Heart left ventricle (tissue), 16 donors: ENCODE measurements at regions not wholly inside any gene's neighbourhood (a gene's known extent, or its start where the extent isn't known, plus 50 kb on each side); places are given as distances from the start of the nearest gene placed in this dataset.

Experiments
- ATAC-seq, 4 donors: fragments of 200-7000 bp; cut with Tn5 transposase; one replicate each; pipeline ENCODE4 v1.9.1; 2020 to 2022; ENCODE audit warnings: moderate library complexity in 4 of 4, mild to moderate bottlenecking in 3 of 4, moderate number of reproducible peaks in 1 of 4
- DNase-seq, 5 donors: peaks; one replicate each; pipeline ENCODE4 v3.0.0-alpha.2; 2020
- H3K27ac ChIP-seq, 12 donors: fragments of 200-600 bp; sonication (generic) in 4 of 12; one replicate each; pipeline versions ENCODE4 v1.5.0 to v1.8.0; 2016 to 2022; ENCODE audit warnings: mild to moderate bottlenecking in 2 of 12
- H3K27me3 ChIP-seq, 9 donors: fragments of 200-600 bp; sonication (generic) in 2 of 9; one replicate each; pipeline versions ENCODE4 v1.5.1 to v1.8.0; 2016 to 2022; ENCODE audit warnings: mild to moderate bottlenecking in 3 of 9
- H3K36me3 ChIP-seq, 9 donors: fragments of 200-600 bp; sonication (generic) in 2 of 9; one replicate each; pipeline versions ENCODE4 v1.5.0 to v1.8.0; 2018 to 2022; ENCODE audit warnings: mild to moderate bottlenecking in 2 of 9
- H3K4me1 ChIP-seq, 12 donors: fragments of 200-600 bp; sonication (generic) in 4 of 12; one replicate each; pipeline versions ENCODE4 v1.5.0 to v1.8.0; 2016 to 2022; ENCODE audit warnings: mild to moderate bottlenecking in 3 of 12
- H3K4me3 ChIP-seq, 12 donors: fragments of 200-600 bp; sonication (generic) in 4 of 12; one replicate each; pipeline versions ENCODE4 v1.5.0 to v1.8.0; 2017 to 2022; ENCODE audit warnings: mild to moderate bottlenecking in 9 of 12, moderate library complexity in 4 of 12
- H3K9me3 ChIP-seq, 12 donors: fragments of 200-600 bp; sonication (generic) in 4 of 12; one replicate each; pipeline versions ENCODE4 v1.5.0 to v1.8.0; 2016 to 2022; ENCODE audit warnings: mild to moderate bottlenecking in 1 of 12
- POLR2A ChIP-seq, 2 donors: fragments of 450-650 bp; IDR thresholded peaks; one replicate each; pipeline ENCODE4 v1.6.1; 2017; ENCODE audit warnings: antibody characterized with exemption in 2 of 2, mild to moderate bottlenecking in 2 of 2, moderate library complexity in 2 of 2
- WGBS, 4 donors: extraction: QIAGEN DNeasy Blood & Tissue Kit in 2 of 4; methylation state at CpG; one replicate each; pipeline versions ENCODE4 v1.1.5 to v1.1.7; 2013 to 2018; 5-methylcytosine and 5-hydroxymethylcytosine counted together
- intact Hi-C, 10 donors: fragments of 100-400 bp; cut with DNase I; formaldehyde crosslinking; loops; one replicate each; pipeline versions ENCODE4 v1.11.1 to v1.14.2; 2022
- TF ChIP-seq, protein P1 (sequence below), 12 donors: fragments of 200-600 bp; sonication (generic) in 4 of 12; IDR thresholded peaks; one replicate each; pipeline versions ENCODE4 v1.5.0 to v1.8.0; 2018 to 2022; ENCODE audit warnings: antibody characterized with exemption in 12 of 12, mild to moderate bottlenecking in 5 of 12
- donor health status: ischemic (EF 13 %, LVEDD 7.1; RV severe dilation, severe dysfunction).
- donor health status: healthy with polysubstance abuse.
- donor health status: DM: no; HTN: yes; CAD: no.
- donor health status: DM: no; HTN: no; CAD: no.
- donor health status: ischemic (EF 25% LVEDD 6.9; RV normal size, moderate dysfunction).
- donor health status: ischemic (EF 25% LVEDD 5.7; RV mildly dilated, moderate dysfunction).
- donor health status: healthy.
- donor health status: DM: yes; HTN: yes; CAD: no.
- donor health status: ischemic (EF 35%, LVEDD 5.7; RV mildly dilated, moderate dysfunction).
- donor health status: nonischemic (EF 11% LVEDD 7.7; RV severe dilation, severe dysfunction).
- donor health status: DM: yes; HTN: yes; CAD: no.
- donor health status: PGD.
- donor health status: ischemic (EF 29% LVEDD 5.4; RV normal size, mild dysfunction).
- donor health status: nonischemic (EF 23%, LVEDD 6.1; RV moderate dilation, normal function).

DNA sequence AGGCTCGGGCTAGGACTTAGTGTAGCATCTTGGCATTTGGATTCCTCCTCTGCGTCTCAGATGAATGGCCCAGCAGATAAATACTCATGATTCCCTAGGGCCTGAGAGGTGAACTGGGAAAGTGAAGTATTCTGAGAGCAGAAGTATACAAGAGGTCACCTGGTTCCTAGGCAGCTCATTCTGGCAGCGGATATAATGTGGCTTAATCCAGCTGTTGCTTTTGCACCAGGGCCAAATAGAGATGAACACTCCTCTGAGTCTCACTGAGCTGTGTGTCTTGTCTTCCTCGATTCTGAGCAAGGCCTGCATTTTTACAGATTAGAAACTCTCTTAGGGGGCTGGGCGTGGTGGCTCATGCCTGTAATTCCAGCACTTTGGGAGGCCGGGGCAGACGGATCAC lies 196.1 kb downstream of the SLC4A3 start:
- 73 to 82% (median 78%) methylated on average over 6 to 7 of the region's 7 CpGs for WGBS, 4 donors
- H3K4me3 ChIP-seq: no peak overlapping the region
- DNase-seq: no peak
- intact Hi-C loops: no loop called here
- TF ChIP-seq, protein P1, sequence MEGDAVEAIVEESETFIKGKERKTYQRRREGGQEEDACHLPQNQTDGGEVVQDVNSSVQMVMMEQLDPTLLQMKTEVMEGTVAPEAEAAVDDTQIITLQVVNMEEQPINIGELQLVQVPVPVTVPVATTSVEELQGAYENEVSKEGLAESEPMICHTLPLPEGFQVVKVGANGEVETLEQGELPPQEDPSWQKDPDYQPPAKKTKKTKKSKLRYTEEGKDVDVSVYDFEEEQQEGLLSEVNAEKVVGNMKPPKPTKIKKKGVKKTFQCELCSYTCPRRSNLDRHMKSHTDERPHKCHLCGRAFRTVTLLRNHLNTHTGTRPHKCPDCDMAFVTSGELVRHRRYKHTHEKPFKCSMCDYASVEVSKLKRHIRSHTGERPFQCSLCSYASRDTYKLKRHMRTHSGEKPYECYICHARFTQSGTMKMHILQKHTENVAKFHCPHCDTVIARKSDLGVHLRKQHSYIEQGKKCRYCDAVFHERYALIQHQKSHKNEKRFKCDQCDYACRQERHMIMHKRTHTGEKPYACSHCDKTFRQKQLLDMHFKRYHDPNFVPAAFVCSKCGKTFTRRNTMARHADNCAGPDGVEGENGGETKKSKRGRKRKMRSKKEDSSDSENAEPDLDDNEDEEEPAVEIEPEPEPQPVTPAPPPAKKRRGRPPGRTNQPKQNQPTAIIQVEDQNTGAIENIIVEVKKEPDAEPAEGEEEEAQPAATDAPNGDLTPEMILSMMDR (IDR thresholded peaks at IDR 0.05): no peak
- no peak for TF ChIP-seq POLR2A (IDR thresholded peaks at IDR 0.05)
- no peaks in the 10 kb centered on the region for H3K36me3 ChIP-seq
- no peak overlapping the region for H3K27ac ChIP-seq
- no peak for ATAC-seq
- peaks cover 0 to 6% (median 0%) of the 10 kb centered on the region in 12 donors for H3K4me1 ChIP-seq
- H3K9me3 ChIP-seq: peaks cover 0 to 8% (median 0%) of the 10 kb centered on the region in 12 donors
- no peaks in the 10 kb centered on the region for H3K27me3 ChIP-seq

DNA sequence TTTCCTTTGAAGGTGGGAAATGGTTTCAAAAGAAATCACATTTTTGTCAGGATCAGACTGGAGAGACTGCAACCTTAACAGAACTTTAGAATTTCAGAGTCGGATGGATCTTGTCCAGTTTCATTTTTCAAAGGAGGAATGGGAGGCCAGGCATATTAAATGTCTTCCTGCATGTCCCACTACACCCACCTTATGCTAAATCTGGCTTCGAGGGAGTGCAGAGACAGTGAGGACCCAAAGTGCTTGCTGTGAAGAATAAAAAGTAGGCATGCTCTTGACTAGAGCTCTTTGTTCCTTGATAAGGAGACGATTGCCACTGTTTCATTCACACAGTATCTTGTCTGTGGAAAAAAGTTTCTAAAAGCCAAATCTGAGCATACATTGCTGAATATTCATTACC lies 197.6 kb downstream of the SLC4A3 start:
- Histone ChIP-seq H3K4me3 (no peak overlapping the region), H3K9me3 (no peaks in the 10 kb centered on the region), H3K27ac (no peak overlapping the region), H3K36me3 (no peaks in the 10 kb centered on the region), H3K4me1 (peaks cover 0 to 6% (median 0%) of the 10 kb centered on the region in 12 donors), H3K27me3 (no peaks in the 10 kb centered on the region)
- DNase-seq (no peak), ATAC-seq (no peak)
- WGBS, 4 donors: 63 to 75% (median 65%) methylated on average over 3 of the region's 3 CpGs
- intact Hi-C loops: loop anchor here in 1 of 10 donors (5.0 kb wide), 1 partner anchor 1507 kb away; no protein-coding TSS in a partner anchor
- no peak for TF ChIP-seq POLR2A (IDR thresholded peaks at IDR 0.05)
- TF ChIP-seq, protein P1 (IDR thresholded peaks at IDR 0.05): no peak

GRCh38 chr2:219828127-219828526 lies 200.7 kb downstream of the SLC4A3 start:
- H3K27ac ChIP-seq: no peak overlapping the region
- intact Hi-C loops: loop anchor here in 1 of 10 donors (5.0 kb wide), 1 partner anchor 1504 kb away; no protein-coding TSS in a partner anchor
- TF ChIP-seq, protein P1 (IDR thresholded peaks at IDR 0.05): no peak
- no peak for TF ChIP-seq POLR2A (IDR thresholded peaks at IDR 0.05)
- ATAC-seq: peak in 1 of 4 donors; percentile 27
- DNase-seq: no peak
- no peaks in the 10 kb centered on the region for H3K36me3 ChIP-seq
- WGBS, 4 donors: 50 to 53% (median 51%) methylated on average over 5 of the region's 5 CpGs
- no peaks in the 10 kb centered on the region for H3K9me3 ChIP-seq
- no peaks in the 10 kb centered on the region for H3K4me1 ChIP-seq
- H3K27me3 ChIP-seq: no peaks in the 10 kb centered on the region
- H3K4me3 ChIP-seq: no peak overlapping the region

DNA sequence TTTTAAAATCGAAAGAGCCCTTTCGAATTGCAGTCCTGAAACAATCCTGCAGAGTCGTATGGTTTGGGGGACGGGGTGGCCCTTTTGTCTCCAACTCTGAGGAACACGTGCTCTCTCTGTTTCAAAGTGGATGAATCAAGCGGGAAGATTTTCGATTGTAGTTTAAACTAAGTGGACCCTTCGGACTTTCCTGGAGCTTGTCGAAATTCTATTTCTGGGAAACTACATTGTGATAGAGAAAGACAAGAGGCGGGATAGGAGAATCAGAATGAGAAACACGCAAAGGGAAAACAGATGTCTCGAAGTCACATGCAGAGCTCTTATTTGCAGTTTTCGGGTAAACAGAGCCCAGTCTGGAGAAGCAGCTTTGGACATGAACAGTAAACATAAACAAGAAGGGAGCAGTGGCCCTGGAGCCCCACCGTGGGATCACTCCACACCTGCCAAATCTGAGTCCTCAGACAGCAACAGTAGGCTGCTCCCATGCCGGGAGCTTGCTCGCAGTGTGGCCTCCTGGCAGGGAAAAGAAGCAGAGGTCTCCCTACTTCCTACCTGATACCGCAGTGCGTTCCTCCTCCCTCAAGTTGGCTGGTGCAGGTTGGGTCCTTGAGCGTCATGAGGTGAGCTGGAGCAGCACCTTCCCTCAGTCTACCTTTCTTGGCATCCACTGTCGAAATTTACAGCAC lies 202.4 kb downstream of the SLC4A3 start:
- no peak overlapping the region for H3K27ac ChIP-seq
- no peaks in the 10 kb centered on the region for H3K36me3 ChIP-seq
- no peak for ATAC-seq
- H3K27me3 ChIP-seq: no peaks in the 10 kb centered on the region
- H3K9me3 ChIP-seq: no peaks in the 10 kb centered on the region
- intact Hi-C loops: loop anchor here in 1 of 10 donors (5.0 kb wide), 1 partner anchor 1502 kb away; no protein-coding TSS in a partner anchor
- no peaks in the 10 kb centered on the region for H3K4me1 ChIP-seq
- H3K4me3 ChIP-seq: no peak overlapping the region
- TF ChIP-seq, protein P1 (IDR thresholded peaks at IDR 0.05): no peak
- no peak for TF ChIP-seq POLR2A (IDR thresholded peaks at IDR 0.05)
- no peak for DNase-seq
- 83 to 88% (median 86%) methylated on average over 18 to 20 of the region's 20 CpGs for WGBS, 4 donors
